AG10803 (cell line): ENCODE measurements at regions not wholly inside any gene's neighbourhood (a gene's known extent, or its start where the extent isn't known, plus 50 kb on each side); places are given as distances from the start of the nearest gene placed in this dataset.
"Not testable (repeated sequence)": the region's sequence is repeated elsewhere in the genome, so short reads cannot be mapped to it uniquely, and the experiment has no call there.

Experiments used
- DNase-seq: peaks from one replicate; pipeline ENCODE4 v3.0.0; 2010; ENCODE audit warnings: low read depth
- H3K4me3 ChIP-seq: 2 replicates; pipeline ENCODE4 v1.5.1; 2011; ENCODE audit warnings: mild to moderate bottlenecking, low read length, control low read depth
- CTCF ChIP-seq: conservative IDR thresholded peaks from 2 replicates; pipeline ENCODE4 v1.5.1; 2011; ENCODE audit warnings: mild to moderate bottlenecking, low read length, control low read depth, inconsistent platforms

- TF ChIP-seq CTCF, result no peak
- no peak overlapping the region for H3K4me3 ChIP-seq
- DNase-seq, result no peak
These were observed 128.9 kb downstream of the CTNND1 start for GRCh38 chr11:57890521-57890920.

- not testable (repeated sequence) for H3K4me3 ChIP-seq, DNase-seq
These were observed 130.5 kb upstream of the OR9Q1 start for GRCh38 chr11:57893200-57893599.

GRCh38 chr11:57896361-57897145 is 127.1 kb upstream of the OR9Q1 start:
- no peak for DNase-seq
- TF ChIP-seq CTCF, result no peak
- no peak overlapping the region for H3K4me3 ChIP-seq

GRCh38 chr11:57899378-57899777 is 124.3 kb upstream of the OR9Q1 start:
- no peak for TF ChIP-seq CTCF
- no peak overlapping the region for H3K4me3 ChIP-seq
- no peak for DNase-seq

GRCh38 chr11:57900320-57900719 is 123.4 kb upstream of the OR9Q1 start:
- DNase-seq, result no peak
- TF ChIP-seq CTCF, result no peak
- no peak overlapping the region for H3K4me3 ChIP-seq

GRCh38 chr11:57901278-57901677 is 122.4 kb upstream of the OR9Q1 start:
- no peak for TF ChIP-seq CTCF
- DNase-seq, result no peak
- no peak overlapping the region for H3K4me3 ChIP-seq

GRCh38 chr11:57901756-57902155 is 121.9 kb upstream of the OR9Q1 start:
- TF ChIP-seq CTCF, result no peak
- DNase-seq, result no peak
- no peak overlapping the region for H3K4me3 ChIP-seq

GRCh38 chr11:57903011-57903410 is 120.7 kb upstream of the OR9Q1 start:
- TF ChIP-seq CTCF, result no peak

More at GRCh38 chr11:57903011-57903410, 120.7 kb upstream of the OR9Q1 start:
- no peak for DNase-seq
- no peak overlapping the region for H3K4me3 ChIP-seq
